DND-41 (cell line): ENCODE measurements at regions not wholly inside any gene's neighbourhood (a gene's known extent, or its start where the extent isn't known, plus 50 kb on each side); places are given as distances from the start of the nearest gene placed in this dataset.

Experiments
- ATAC-seq: fragments of 200-7000 bp; cut with Tn5 transposase; 3 replicates; pipeline ENCODE4 v1.9.1; 2021; ENCODE audit warnings: low read depth; ENCODE audit not compliant: insufficient read depth
- DNase-seq: peaks from one replicate; pipeline ENCODE4 v3.0.0-alpha.2; 2020
- H2AFZ ChIP-seq: 2 replicates; pipeline ENCODE4 v1.6.0; 2012; ENCODE audit warnings: low read depth, low read length
- H3K27ac ChIP-seq: 2 replicates; pipeline ENCODE4 v1.5.1; 2012; ENCODE audit warnings: low read length, inconsistent platforms
- H3K27me3 ChIP-seq: fragments of 200-600 bp; sonication (generic); 2 replicates; pipeline ENCODE4 v1.6.0; 2012; ENCODE audit warnings: low read length, mild to moderate bottlenecking, inconsistent platforms; ENCODE audit not compliant: insufficient read depth, poor library complexity
- H3K36me3 ChIP-seq: 2 replicates; pipeline ENCODE4 v1.5.1; 2012; ENCODE audit warnings: low read length, inconsistent platforms; ENCODE audit not compliant: insufficient read depth
- H3K4me1 ChIP-seq: 2 replicates; pipeline ENCODE4 v1.5.1; 2012; ENCODE audit warnings: mild to moderate bottlenecking, low read length; ENCODE audit not compliant: insufficient read depth
- H3K4me2 ChIP-seq: 2 replicates; pipeline ENCODE4 v1.6.0; 2012; ENCODE audit warnings: mild to moderate bottlenecking, moderate library complexity, low read length, inconsistent platforms; ENCODE audit not compliant: insufficient read depth
- H3K4me3 ChIP-seq, 2 experiments: fragments of 200-600 bp in 1 of 2; shearing (Covaris generic) in 1 of 2; 2 replicates each; pipeline ENCODE4 v1.5.1; 2012 to 2016; ENCODE audit warnings: inconsistent platforms in 2 of 2, low read length in 2 of 2, mild to moderate bottlenecking in 2 of 2, low read depth in 1 of 2, moderate library complexity in 1 of 2
- H3K79me2 ChIP-seq: 2 replicates; pipeline ENCODE4 v1.6.0; 2012; ENCODE audit warnings: low read length, inconsistent platforms; ENCODE audit not compliant: insufficient read depth
- H3K9ac ChIP-seq: 2 replicates; pipeline ENCODE4 v1.6.0; 2012; ENCODE audit warnings: low read depth, mild to moderate bottlenecking, inconsistent platforms, low read length, moderate library complexity
- H3K9me3 ChIP-seq: 2 replicates; pipeline ENCODE4 v1.5.1; 2012; ENCODE audit warnings: low read length, moderate library complexity, mild to moderate bottlenecking, inconsistent platforms; ENCODE audit not compliant: insufficient read depth, severe bottlenecking
- H4K20me1 ChIP-seq: 2 replicates; pipeline ENCODE4 v1.6.0; 2012; ENCODE audit warnings: low read length; ENCODE audit not compliant: insufficient read depth
- CTCF ChIP-seq: IDR thresholded peaks from 2 replicates; pipeline ENCODE4 v1.5.1; 2012; ENCODE audit warnings: borderline replicate concordance, low read length, moderate library complexity, mild to moderate bottlenecking; ENCODE audit not compliant: poor library complexity, severe bottlenecking; ENCODE audit errors: extremely low read depth
- EZH2 ChIP-seq: IDR thresholded peaks from 3 replicates; pipeline ENCODE4 v1.6.1; 2012; ENCODE audit warnings: borderline replicate concordance, low read depth, mild to moderate bottlenecking, moderate library complexity, low read length, inconsistent platforms; ENCODE audit not compliant: severe bottlenecking

GRCh38 chr1:109816975-109817535 lies 53.3 kb upstream of the EPS8L3 start:
- Histone ChIP-seq H3K4me1 (peaks cover 61% of the 10 kb centered on the region), H4K20me1 (no peaks in the 10 kb centered on the region), H3K27ac (peak overlapping the region; percentile 96), H2AFZ (no peak overlapping the region), H3K9me3 (peaks cover 6% of the 10 kb centered on the region), H3K27me3 (no peaks in the 10 kb centered on the region), H3K9ac (no peak overlapping the region), H3K4me3 (no peak overlapping the region), H3K4me2 (no peak overlapping the region), H3K36me3 (no peaks in the 10 kb centered on the region), H3K79me2 (no peaks in the 10 kb centered on the region)
- peak; percentile 2 for DNase-seq
- TF ChIP-seq EZH2 (no peak), CTCF (no peak)
- ATAC-seq = no peak

GRCh38 chr1:109816175-109816811 lies 52.6 kb upstream of the EPS8L3 start:
- Histone ChIP-seq H3K4me2 (no peak overlapping the region), H2AFZ (no peak overlapping the region), H3K79me2 (no peaks in the 10 kb centered on the region), H3K27ac (peak overlapping the region; percentile 96), H3K36me3 (no peaks in the 10 kb centered on the region), H3K27me3 (no peaks in the 10 kb centered on the region), H3K4me3 (no peak overlapping the region), H3K9ac (peak overlapping the region; percentile 40; the same call in 1 of the 2 replicates), H3K4me1 (peaks cover 57% of the 10 kb centered on the region), H4K20me1 (no peaks in the 10 kb centered on the region), H3K9me3 (peaks cover 6% of the 10 kb centered on the region)
- TF ChIP-seq CTCF = no peak
- peak; percentile 40 for DNase-seq
- peak; percentile 24; the same call in 2 of the 3 replicates for ATAC-seq

- no peaks in the 10 kb centered on the region for H3K36me3 ChIP-seq
- 0 out of 2 replicates have a peak overlapping the region, but pooled peaks have one; percentile 22 for H3K4me2 ChIP-seq
- H3K79me2 ChIP-seq = no peaks in the 10 kb centered on the region
- no peak for DNase-seq
- H3K27me3 ChIP-seq = no peaks in the 10 kb centered on the region
- H2AFZ ChIP-seq = no peak overlapping the region
- ATAC-seq = no peak
- TF ChIP-seq EZH2 (no peak), CTCF (peak; percentile 15)
- peaks cover 6% of the 10 kb centered on the region for H3K9me3 ChIP-seq
- peaks cover 53% of the 10 kb centered on the region for H3K4me1 ChIP-seq
- no peaks in the 10 kb centered on the region for H4K20me1 ChIP-seq
- H3K4me3 ChIP-seq = no peak overlapping the region
- H3K9ac ChIP-seq = peak overlapping the region; percentile 40; the same call in 1 of the 2 replicates
- H3K27ac ChIP-seq = peak overlapping the region; percentile 96
Observed at GRCh38 chr1:109815809-109816174, 52.1 kb upstream of the EPS8L3 start.
